GM21717 (cell line): ENCODE measurements at regions not wholly inside any gene's neighbourhood (a gene's known extent, or its start where the extent isn't known, plus 50 kb on each side); places are given as distances from the start of the nearest gene placed in this dataset.

Experiments
- ATAC-seq: cut with Tn5 transposase; IDR thresholded peaks from one replicate; pipeline ENCODE4 v1.9.1; 2021; ENCODE audit warnings: mild to moderate bottlenecking, moderate library complexity; ENCODE audit not compliant: unreplicated experiment

- no peak for ATAC-seq
Observed at GRCh38 chr7:84251277-84251781, 56.7 kb upstream of the SEMA3A start.

DNA sequence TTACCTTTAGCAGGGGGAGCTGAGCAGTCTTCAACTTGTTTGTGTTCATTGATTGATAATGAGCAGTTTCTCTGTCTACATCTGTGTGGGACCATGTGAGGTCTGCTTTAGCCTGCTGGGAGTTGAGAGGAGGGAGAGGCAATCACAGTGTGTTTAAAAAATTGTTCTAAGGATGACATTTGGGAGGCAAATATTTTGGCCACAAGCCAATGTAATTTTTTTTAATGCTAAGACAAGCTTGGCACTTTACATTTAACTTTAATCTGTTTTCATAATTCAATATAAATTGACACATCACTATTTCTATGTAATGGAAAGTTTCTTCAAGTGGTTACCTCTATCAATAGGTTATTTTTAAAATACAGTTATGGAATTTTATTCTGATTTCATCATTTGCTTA lies 55.9 kb upstream of the SEMA3A start:
- ATAC-seq = no peak

DNA sequence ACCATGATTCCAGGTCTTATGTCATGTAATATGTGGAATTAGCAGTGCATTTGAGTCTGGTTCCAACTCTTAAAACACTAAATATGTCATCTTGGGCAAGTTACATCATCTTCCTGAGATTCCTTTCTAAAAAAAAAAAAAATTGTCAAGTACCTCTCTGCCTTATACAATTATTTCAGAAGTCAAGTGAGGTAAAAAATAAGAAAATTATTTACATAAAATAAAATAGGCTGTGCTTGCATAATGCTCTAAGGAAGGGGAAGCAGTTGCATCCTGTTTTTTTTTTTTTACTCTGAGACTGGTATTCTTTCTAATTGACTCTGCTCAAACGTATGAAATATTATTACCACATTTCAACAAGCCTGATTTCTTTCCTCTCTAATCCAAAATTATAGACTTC lies 55.1 kb upstream of the SEMA3A start:
- ATAC-seq = no peak

DNA sequence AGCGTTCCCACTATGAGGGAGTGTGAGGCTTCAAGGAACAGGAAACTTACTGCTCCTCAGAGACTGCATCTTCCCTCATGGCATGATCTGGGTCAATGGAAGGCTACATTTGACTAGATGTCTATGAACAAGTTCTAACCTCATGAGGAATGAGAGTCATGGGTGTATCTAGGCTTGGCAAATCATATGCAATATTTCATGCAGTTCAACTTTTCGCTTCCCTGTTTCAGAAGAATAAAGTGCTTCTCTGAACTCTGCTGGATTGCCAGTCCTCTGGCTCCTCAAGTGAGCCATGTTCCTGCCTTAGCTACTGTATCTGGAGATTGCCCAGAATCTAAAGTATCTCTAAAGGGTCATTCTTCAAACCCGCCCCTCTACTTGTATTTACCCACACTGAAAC lies 54.3 kb upstream of the SEMA3A start:
- no peak for ATAC-seq

- no peak for ATAC-seq
Observed at GRCh38 chr7:84248267-84248666, 53.7 kb upstream of the SEMA3A start.

DNA sequence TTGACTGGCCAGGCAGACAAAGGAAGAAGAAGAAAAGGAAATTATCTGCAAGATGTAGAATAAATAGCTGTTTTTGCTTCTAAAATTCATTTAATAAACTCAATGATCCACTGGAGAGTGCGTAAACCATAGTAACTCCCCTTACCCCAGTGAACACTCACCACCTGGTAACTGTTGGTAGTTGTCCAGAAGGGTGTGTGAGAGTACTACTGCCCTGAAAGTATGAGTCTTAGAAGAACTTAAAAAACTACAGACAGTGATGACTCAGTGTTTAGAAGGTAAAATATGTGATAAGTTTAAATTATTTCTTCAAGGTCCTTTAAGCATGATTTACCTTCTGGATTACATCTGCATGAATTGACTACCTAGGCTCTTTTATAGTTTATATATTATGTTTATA lies 53.0 kb upstream of the SEMA3A start:
- ATAC-seq = no peak

GRCh38 chr7:84245835-84246234 lies 51.2 kb upstream of the SEMA3A start:
- no peak for ATAC-seq
